GM18505 (cell line): ENCODE measurements at regions not wholly inside any gene's neighbourhood (a gene's known extent, or its start where the extent isn't known, plus 50 kb on each side); places are given as distances from the start of the nearest gene placed in this dataset.
A peak's percentile ranks its signal among the peaks of the same experiment; 100 is the strongest.

Source experiments
- ATAC-seq: cut with Tn5 transposase; IDR thresholded peaks from one replicate; pipeline ENCODE4 v1.9.1; 2021; ENCODE audit not compliant: unreplicated experiment
- POLR2A ChIP-seq: IDR thresholded peaks from 4 replicates; pipeline ENCODE4 v1.6.1; 2011; ENCODE audit warnings: borderline replicate concordance; ENCODE audit not compliant: insufficient read depth, insufficient read length; ENCODE audit errors: extremely low read depth

- peak; percentile 86 for ATAC-seq
- TF ChIP-seq POLR2A: no peak
Measured at GRCh38 chr18:53796040-53796729, 428.3 kb downstream of the MBD2 start.

DNA sequence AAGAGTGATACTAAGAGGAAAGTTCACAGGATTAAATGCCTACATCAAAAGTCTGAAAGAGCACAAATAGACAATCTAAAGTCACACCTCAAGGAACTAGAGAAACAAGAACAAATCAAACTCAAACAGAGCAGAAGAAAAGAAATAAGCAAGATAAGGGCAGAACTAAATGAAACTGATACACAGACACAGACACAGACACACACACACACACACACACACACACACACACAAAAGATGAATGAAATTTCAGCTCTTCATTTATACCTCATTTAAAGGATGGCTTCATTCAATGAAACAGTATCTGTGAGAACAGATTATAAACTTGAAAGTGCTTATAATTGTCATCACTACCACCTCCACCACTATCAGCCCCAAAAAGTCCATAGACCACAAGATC, 428.9 kb downstream of the MBD2 start:
- TF ChIP-seq POLR2A: no peak
- ATAC-seq: no peak

DNA sequence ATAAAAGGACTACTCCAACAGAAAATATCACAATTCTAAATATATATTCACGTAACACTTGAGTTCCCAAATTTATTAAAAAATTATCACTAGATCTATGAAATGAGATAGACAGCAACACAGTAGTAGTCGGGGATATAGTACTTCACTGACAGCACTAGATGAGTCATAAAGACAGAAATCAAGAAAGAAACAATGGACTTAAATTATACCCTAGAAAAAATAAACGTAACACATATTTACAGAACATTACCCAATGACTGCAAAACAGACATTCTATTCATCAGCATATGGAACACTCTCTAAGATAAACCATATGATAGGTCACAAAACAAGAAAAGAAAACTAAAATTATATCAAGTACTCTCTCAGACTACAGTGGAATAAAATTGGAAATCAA, 429.4 kb downstream of the MBD2 start:
- ATAC-seq: no peak
- no peak for TF ChIP-seq POLR2A

DNA sequence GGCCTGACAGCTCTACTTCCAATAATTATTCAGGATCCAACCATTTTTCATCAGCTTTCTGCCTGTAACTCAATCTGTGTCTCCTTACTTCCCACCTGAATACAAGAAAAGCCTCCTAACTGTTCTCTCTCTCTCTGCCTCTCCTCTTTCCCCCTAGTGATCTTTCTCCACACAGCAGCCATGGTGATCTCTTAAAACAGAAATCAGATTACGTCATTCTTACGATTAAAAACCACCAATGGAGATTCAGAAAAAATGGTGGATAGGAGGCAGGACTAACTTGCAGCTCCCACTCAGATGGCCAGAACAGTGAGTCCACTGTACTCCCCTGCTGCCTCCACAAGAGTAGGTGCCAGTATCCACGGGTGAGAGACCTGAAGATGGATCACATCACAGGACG, 431.7 kb downstream of the MBD2 start:
- ATAC-seq: no peak
- TF ChIP-seq POLR2A: no peak

DNA sequence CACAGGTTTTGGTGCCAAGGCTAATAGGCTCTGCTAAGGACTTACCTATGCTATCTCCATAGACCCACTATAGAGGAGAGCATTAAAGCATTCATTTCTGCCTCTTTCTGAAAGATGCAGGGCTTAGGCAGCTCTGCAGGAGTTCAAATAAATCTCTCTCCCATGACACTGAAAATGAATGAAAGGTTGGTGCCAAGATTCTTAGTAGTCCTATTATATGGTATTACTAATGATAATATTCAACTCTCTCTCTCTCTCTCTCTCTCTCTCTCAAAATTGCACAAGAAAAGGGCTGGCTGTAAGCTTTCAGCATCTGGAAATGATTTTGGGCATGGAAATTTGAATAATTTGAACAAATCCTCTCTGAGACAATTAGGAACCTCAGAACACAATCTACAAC, 433.7 kb downstream of the MBD2 start:
- ATAC-seq: no peak
- no peak for TF ChIP-seq POLR2A

- no peak for ATAC-seq
- no peak for TF ChIP-seq POLR2A
Measured at GRCh38 chr18:53789376-53790247, 434.9 kb downstream of the MBD2 start.

- no peak for ATAC-seq
Measured at GRCh38 chr18:53785811-53786210, 438.7 kb downstream of the MBD2 start.

GRCh38 chr18:53784253-53784652, 440.2 kb downstream of the MBD2 start:
- ATAC-seq: no peak
- no peak for TF ChIP-seq POLR2A

More at GRCh38 chr18:53785811-53786210, 438.7 kb downstream of the MBD2 start:
- TF ChIP-seq POLR2A: no peak

DNA sequence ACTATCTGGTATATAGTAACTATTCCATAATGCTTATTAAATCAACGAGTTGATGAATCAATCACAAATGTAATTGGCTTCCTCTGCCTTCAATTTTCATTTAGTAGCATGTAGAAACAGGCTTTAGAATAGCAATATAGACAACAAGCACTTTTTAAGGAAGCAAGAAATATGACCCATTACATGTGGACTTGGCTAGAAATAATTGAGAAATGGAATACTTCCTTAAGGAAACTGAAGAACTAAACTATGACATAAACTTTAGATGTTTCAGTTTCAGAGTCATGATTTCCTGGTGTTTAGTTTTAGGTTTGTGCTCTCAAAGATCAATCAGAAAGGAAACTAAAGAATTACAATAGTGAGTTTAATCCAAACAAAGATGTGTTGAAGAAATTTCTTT, 443.8 kb downstream of the MBD2 start:
- no peak for ATAC-seq
- TF ChIP-seq POLR2A: no peak

DNA sequence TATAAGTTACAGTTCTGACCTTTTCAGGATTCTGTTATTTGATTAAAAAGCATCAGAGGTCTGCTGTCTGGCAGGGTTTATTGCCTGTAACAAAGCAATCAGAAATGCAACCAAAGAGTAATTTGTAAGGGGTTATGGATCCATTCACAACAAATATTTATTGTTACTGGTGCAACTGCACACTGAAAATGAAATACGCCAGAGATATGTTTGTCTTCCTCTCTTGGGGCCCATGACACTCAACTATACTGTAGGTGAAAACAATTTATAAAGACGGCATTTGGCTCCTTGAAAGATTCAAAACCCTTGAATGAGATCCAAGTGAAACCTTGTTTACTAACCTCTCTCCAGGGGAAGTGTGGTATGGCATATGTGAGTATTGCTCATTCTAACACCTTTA, 452.2 kb downstream of the MBD2 start:
- TF ChIP-seq POLR2A: no peak
- no peak for ATAC-seq

DNA sequence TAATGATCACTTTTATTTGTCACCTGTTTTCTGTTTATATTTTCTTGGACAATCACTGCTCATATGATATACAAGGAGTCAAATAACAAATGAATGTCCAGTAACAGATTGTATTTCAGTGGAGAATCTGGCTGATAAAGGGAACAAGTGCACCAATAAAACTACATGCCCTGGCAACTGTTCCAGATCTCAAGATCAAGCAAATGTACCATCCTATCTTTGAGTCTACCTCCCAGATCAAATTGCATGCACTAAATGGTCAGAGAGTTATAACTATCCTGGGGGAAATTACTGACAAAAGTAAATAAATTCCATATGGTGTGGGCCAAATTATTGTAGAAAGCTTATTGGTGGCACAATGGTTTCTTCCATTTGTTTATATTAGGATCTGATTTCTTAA, 452.8 kb downstream of the MBD2 start:
- no peak for ATAC-seq
- TF ChIP-seq POLR2A: no peak

DNA sequence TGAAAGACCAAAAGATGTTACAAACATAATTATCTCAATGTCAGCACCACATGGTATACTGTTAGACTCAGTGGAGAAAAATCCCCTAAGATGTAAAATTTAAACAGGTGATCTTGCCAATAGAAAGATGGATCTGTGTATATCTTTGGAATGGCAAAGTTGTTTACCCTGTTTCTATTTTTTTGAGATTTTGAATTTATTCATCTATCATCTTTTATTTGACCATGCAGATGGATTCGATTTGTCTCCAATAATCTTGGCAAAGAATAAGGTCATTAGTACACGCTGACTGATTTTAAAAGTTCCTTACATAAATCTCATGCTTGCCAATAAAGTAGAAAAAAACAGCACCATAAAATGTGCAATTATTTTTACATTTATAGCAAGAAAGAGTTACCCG, 459.3 kb downstream of the MBD2 start:
- no peak for ATAC-seq

GRCh38 chr18:53764086-53764485, 460.4 kb downstream of the MBD2 start:
- no peak for ATAC-seq
- TF ChIP-seq POLR2A: no peak

More for the DNA sequence above, 459.3 kb downstream of the MBD2 start:
- TF ChIP-seq POLR2A: no peak

- TF ChIP-seq POLR2A: no peak
Measured at GRCh38 chr18:53757328-53757727, 467.1 kb downstream of the MBD2 start.

More at GRCh38 chr18:53757328-53757727, 467.1 kb downstream of the MBD2 start:
- no peak for ATAC-seq
